GM12891 (cell line): ENCODE measurements at regions not wholly inside any gene's neighbourhood (a gene's known extent, or its start where the extent isn't known, plus 50 kb on each side); places are given as distances from the start of the nearest gene placed in this dataset.

Experiments
- PAX5 ChIP-seq: IDR thresholded peaks from 2 replicates; pipeline ENCODE4 v1.6.1; 2011; ENCODE audit warnings: low read length, moderate library complexity, mild to moderate bottlenecking; ENCODE audit not compliant: insufficient read depth, severe bottlenecking
- POLR2A ChIP-seq: IDR thresholded peaks from 2 replicates; pipeline ENCODE4 v1.6.1; 2011; ENCODE audit warnings: low read depth, low read length, control low read depth
- POLR2AphosphoS5 ChIP-seq: IDR thresholded peaks from 2 replicates; pipeline ENCODE4 v1.6.1; 2011; ENCODE audit warnings: low read depth, low read length, control low read depth
- TAF1 ChIP-seq: IDR thresholded peaks from 2 replicates; pipeline ENCODE4 v1.6.1; 2011; ENCODE audit warnings: low read depth, low read length, control low read depth

- TF ChIP-seq POLR2AphosphoS5 (no peak), POLR2A (no peak), PAX5 (no peak), TAF1 (no peak)
These were observed 331.4 kb downstream of the BCAT1 start for GRCh38 chr12:24617471-24617870.
